ENCODE measurements at regions not wholly inside any gene's neighbourhood (a gene's known extent, or its start where the extent isn't known, plus 50 kb on each side); places are given as distances from the start of the nearest gene placed in this dataset.

DNA sequence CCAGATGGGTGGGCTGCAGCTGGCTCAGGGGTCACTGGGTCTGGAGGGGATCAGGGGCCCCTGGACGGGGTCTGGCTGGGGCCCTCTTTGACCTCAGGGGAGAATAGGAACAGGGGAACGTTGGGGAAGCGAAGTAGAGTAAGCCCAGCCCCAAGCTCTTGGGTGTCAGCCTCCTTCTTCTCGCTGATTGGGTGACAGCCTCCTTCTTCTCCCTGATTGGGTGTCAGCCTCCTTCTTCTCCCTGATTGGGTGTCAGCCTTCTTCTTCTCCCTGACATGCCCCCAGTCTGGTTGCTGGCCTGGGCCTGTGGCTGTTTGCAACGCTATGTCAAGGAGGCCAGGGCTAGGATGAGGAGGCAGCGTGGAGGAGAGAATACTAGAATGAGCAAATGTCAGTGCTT lies 76.7 kb upstream of the CASZ1 start:
- H3K27me3 ChIP-seq (ENCODE audit: control insufficient read depth, insufficient read depth, low read length, poor library complexity, severe bottlenecking): peaks cover 14% of the 10 kb centered on the region
- H3K9me3 Mint-ChIP-seq: no peaks in the 10 kb centered on the region
- no peak for DNase-seq
- H3K4me3 ChIP-seq (ENCODE audit: low read length): no peak overlapping the region
- TF ChIP-seq, protein P1, sequence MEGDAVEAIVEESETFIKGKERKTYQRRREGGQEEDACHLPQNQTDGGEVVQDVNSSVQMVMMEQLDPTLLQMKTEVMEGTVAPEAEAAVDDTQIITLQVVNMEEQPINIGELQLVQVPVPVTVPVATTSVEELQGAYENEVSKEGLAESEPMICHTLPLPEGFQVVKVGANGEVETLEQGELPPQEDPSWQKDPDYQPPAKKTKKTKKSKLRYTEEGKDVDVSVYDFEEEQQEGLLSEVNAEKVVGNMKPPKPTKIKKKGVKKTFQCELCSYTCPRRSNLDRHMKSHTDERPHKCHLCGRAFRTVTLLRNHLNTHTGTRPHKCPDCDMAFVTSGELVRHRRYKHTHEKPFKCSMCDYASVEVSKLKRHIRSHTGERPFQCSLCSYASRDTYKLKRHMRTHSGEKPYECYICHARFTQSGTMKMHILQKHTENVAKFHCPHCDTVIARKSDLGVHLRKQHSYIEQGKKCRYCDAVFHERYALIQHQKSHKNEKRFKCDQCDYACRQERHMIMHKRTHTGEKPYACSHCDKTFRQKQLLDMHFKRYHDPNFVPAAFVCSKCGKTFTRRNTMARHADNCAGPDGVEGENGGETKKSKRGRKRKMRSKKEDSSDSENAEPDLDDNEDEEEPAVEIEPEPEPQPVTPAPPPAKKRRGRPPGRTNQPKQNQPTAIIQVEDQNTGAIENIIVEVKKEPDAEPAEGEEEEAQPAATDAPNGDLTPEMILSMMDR (conservative IDR thresholded peaks at IDR 0.05): no peak
- H3K4me1 ChIP-seq (ENCODE audit: control insufficient read depth, insufficient read depth, low read length): no peaks in the 10 kb centered on the region
- no peaks in the 10 kb centered on the region for H3K9me3 ChIP-seq (ENCODE audit: control insufficient read depth, low read length)
- H3K36me3 Mint-ChIP-seq (ENCODE audit: low read depth): no peaks in the 10 kb centered on the region
- peaks cover 24% of the 10 kb centered on the region for H3K27me3 Mint-ChIP-seq (ENCODE audit: insufficient read depth)
- no peaks in the 10 kb centered on the region for H3K36me3 ChIP-seq (ENCODE audit: control insufficient read depth, insufficient read depth, low read length)
- H3K27ac ChIP-seq (ENCODE audit: low read depth, low read length): no peak overlapping the region
- H3K4me1 Mint-ChIP-seq: no peaks in the 10 kb centered on the region
- H3K4me3 Mint-ChIP-seq: no peak overlapping the region
- H3K27ac Mint-ChIP-seq: no peak overlapping the region
- H3K9ac ChIP-seq (ENCODE audit: extremely low read depth, low read length, poor library complexity, severe bottlenecking): no peak overlapping the region
- WGBS, 2 experiments (ENCODE audit: insufficient coverage in 1 of 2, insufficient read length in 1 of 2): 83 to 89% methylated on average over 2 to 6 of the region's 6 CpGs

- TF ChIP-seq, protein P1 (conservative IDR thresholded peaks at IDR 0.05): no peak
Observed at GRCh38 chr1:10874351-10874750, 77.9 kb upstream of the CASZ1 start.

DNA sequence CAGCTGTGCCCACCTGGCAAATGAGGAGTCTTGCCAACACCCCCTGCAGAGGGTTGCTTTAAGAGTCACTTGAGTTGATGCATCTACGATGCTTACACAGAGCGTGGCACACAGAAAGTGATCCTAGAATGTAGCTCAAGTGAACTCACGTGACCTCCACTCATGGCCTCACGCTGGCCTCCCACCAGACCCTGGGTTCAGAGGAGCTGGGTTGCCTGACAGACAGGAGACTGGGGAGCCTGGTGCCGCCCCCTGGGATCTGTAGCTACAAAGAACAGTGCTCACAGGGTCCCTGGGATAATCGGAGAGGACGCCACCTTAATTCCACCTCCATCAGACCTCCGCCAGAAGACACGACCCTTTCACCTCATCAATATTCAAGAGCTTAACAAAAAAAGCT lies 81.4 kb upstream of the CASZ1 start:
- DNase-seq: no peak
- no peak overlapping the region for H3K27ac ChIP-seq (ENCODE audit: low read depth, low read length)
- no peaks in the 10 kb centered on the region for H3K27me3 ChIP-seq (ENCODE audit: control insufficient read depth, insufficient read depth, low read length, poor library complexity, severe bottlenecking)
- no peaks in the 10 kb centered on the region for H3K9me3 Mint-ChIP-seq
- H3K27ac Mint-ChIP-seq: no peak overlapping the region
- H3K4me1 Mint-ChIP-seq: no peaks in the 10 kb centered on the region
- H3K9ac ChIP-seq (ENCODE audit: extremely low read depth, low read length, poor library complexity, severe bottlenecking): no peak overlapping the region
- H3K36me3 Mint-ChIP-seq (ENCODE audit: low read depth): no peaks in the 10 kb centered on the region
- H3K9me3 ChIP-seq (ENCODE audit: control insufficient read depth, low read length): no peaks in the 10 kb centered on the region
- H3K27me3 Mint-ChIP-seq (ENCODE audit: insufficient read depth): peaks cover 1% of the 10 kb centered on the region
- H3K4me1 ChIP-seq (ENCODE audit: control insufficient read depth, insufficient read depth, low read length): no peaks in the 10 kb centered on the region
- 88 to 90% methylated on average over 5 to 7 of the region's 9 CpGs for WGBS, 2 experiments (ENCODE audit: insufficient coverage in 1 of 2, insufficient read length in 1 of 2)
- H3K36me3 ChIP-seq (ENCODE audit: control insufficient read depth, insufficient read depth, low read length): no peaks in the 10 kb centered on the region
- TF ChIP-seq, protein P1 (conservative IDR thresholded peaks at IDR 0.05): no peak
- H3K4me3 Mint-ChIP-seq: no peak overlapping the region
- H3K4me3 ChIP-seq (ENCODE audit: low read length): no peak overlapping the region

More at GRCh38 chr1:10874351-10874750, 77.9 kb upstream of the CASZ1 start:
- peaks cover 13% of the 10 kb centered on the region for H3K27me3 Mint-ChIP-seq (ENCODE audit: insufficient read depth)
- H3K36me3 Mint-ChIP-seq (ENCODE audit: low read depth): no peaks in the 10 kb centered on the region
- no peak for DNase-seq
- WGBS, 2 experiments (ENCODE audit: insufficient coverage in 1 of 2, insufficient read length in 1 of 2): 90 to 92% methylated on average over 2 to 5 of the region's 5 CpGs
- H3K27ac Mint-ChIP-seq: no peak overlapping the region
- no peak overlapping the region for H3K4me3 Mint-ChIP-seq
- no peaks in the 10 kb centered on the region for H3K36me3 ChIP-seq (ENCODE audit: control insufficient read depth, insufficient read depth, low read length)
- H3K9ac ChIP-seq (ENCODE audit: extremely low read depth, low read length, poor library complexity, severe bottlenecking): no peak overlapping the region
- H3K9me3 Mint-ChIP-seq: no peaks in the 10 kb centered on the region
- H3K4me1 Mint-ChIP-seq: no peaks in the 10 kb centered on the region
- H3K27me3 ChIP-seq (ENCODE audit: control insufficient read depth, insufficient read depth, low read length, poor library complexity, severe bottlenecking): peaks cover 7% of the 10 kb centered on the region
- H3K9me3 ChIP-seq (ENCODE audit: control insufficient read depth, low read length): no peaks in the 10 kb centered on the region
- no peak overlapping the region for H3K4me3 ChIP-seq (ENCODE audit: low read length)
- H3K4me1 ChIP-seq (ENCODE audit: control insufficient read depth, insufficient read depth, low read length): no peaks in the 10 kb centered on the region
- no peak overlapping the region for H3K27ac ChIP-seq (ENCODE audit: low read depth, low read length)

All from endodermal cell (in vitro differentiated cells).